Stimulated activated CD8-positive, alpha-beta memory T cell treated with anti-CD3 and anti-CD28 coated beads, Interleukin-7, amount 100 ng/mL, for 48 hours (primary cell): ENCODE measurements at regions not wholly inside any gene's neighbourhood (a gene's known extent, or its start where the extent isn't known, plus 50 kb on each side); places are given as distances from the start of the nearest gene placed in this dataset.

Experiments used
- DNase-seq, 2 donors: peaks; one replicate each; pipeline ENCODE4 v3.0.0-alpha.2; 2020; ENCODE audit warnings: low read depth in 1 of 2; ENCODE audit errors: extremely low read depth in 1 of 2

DNA sequence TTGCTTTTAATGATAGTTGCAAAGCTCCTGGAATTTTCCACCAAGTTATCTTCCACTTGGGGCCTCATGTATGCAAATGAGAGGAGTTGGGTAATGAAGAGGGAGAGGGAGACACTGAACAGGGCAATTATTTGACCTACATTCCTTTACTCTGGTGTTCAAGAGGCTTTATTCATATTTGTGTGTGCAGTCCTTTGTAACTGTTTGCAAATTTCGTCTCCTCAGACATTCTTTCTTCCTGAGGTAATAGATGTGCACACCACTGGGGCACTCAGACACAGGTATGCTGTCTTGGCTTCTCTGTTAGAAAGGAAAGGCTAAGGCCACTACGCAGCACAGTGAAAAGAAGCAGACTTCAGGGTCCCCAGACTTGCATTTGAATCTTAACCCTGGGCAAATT, 189.7 kb upstream of the IL12A start:
- no peak for DNase-seq

DNA sequence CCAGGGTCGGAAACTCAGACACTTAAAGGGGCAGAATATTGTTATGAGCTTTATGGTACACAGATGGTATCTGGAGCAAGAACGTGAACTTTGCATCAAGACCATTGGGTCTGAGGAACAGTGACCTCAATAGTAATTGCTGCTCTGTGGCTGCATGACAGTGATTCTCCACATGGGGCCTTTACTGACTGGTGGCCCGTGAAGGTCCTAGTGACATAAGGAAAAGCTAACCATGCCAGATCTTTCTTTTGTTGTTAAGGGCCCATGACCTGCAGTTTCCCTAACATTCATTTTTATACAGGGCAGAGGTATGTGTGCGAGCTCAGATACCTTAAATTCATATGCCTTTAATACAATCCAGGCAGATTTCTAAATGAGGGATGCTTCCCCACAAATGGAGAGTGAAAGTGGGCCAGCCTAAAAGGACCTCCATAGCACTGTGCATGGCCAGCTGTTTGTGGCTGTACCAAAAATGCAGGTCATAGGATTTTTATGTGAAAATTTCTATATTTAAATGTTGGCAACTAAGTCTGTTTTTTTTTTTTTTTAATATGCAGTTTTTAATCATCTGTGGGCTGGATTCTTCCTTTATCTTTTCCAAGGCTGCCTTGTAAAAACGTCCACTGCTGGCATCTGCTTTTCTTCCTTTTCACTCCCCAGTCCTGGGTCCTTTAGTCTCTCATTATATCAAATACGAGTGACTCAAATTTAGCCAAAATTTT, 188.0 kb upstream of the IL12A start:
- no peak for DNase-seq

DNA sequence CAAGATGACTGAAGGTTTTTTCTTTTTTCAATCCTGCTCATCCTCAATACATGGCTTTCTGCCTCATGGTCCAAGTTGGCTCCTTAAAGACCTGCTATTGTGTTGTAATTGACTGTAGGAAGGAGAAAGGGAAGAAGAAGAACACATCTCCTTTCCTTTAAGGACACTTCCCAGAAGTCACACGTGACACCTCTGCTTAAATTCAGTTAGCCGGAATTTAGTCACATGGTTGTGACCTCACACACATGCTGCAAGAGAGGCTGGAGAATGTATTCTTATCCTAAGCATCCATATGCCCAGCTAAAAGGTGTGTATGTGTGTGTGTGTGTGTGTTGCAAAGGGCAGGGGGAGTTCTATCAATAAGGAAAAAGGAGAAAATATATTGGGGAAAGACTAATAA, 185.8 kb upstream of the IL12A start:
- DNase-seq = no peak

DNA sequence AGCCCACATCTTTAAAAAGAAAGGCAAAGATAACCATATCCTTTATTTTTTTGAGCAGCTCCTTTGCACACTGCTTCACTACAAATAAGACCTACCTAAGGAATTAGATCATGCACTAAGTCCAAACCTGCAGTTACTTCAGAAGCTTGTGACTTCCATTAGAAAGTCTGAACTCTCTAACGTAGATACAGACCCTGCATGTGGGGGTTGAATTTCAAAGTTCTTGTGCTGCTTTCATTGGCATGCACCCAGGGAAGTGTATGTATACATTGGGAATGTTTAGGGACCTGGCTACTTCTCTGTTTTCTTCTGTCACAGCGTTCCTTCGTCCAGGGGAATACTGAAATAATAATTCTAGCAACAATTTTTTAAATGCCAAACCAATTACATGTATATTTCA, 185.2 kb upstream of the IL12A start:
- DNase-seq = no peak

DNA sequence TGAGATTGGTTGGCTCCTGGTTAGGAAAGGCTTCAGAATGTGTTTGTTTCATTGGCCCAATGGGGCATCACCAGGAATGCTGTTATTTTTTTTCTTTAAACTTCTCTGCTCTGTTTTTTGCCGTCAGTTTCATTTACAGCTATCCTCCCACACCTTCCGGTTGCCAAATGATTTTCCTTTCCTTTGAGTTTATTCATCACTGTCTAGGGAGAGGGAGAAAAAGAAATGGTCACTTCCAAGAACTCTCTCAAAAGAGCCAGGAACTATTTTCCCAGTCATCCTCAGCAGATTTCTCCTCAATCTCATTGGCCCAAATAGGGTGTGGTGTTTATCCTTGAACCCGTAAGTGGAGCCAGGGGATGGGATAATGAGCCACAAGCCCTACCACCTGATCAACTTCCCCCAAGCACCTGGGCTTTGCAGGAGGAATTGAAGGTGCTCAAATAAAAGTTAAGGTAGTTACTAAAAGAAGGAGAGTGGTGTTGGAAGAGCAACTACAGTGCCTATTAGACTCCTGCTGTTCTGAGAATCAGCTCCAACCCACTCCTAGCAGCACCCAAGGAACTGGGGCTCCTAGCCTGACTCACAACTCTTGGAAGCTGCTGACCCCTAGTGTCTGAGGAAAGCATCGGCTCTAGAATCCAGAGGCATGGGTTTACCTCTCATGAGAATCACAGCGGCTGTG, 183.8 kb upstream of the IL12A start:
- DNase-seq = peak in 1 of 2 donors; percentile 20

DNA sequence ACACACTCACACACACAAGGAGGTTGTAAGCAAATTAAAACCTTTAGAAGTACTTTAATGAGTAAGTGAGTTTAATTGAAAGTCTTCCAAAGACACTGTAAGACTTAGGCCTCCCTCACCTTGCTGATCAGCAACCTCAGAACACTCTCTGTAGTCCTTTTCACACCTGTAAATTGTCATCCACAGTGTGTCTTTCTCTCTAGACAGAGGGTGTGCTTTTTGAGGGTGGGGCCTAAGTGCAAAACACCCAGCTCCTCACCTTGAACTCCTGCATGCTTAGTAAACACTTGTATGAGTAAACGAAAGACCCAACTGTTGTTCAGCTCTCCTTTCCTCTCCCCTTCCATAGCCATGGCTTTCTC, 183.2 kb upstream of the IL12A start:
- no peak for DNase-seq

DNA sequence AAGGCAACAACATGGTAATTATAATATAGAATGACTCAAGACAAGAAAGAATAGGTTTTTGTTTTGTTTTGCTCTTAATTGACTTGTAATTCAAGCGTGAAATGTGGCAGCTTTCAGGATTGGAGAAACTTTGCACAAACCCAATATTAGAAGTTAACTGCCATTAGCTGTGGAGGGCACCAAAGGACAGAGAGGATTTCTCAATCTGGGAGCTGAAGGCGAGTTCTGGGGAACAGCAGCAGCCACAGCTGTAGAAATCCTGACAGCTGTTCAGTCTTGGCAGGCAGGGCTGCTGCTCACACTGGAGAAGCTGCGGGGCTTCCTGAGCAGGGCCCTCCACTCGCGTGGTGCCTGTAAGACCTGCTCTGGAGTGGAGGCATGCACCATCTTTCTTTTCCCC, 182.2 kb upstream of the IL12A start:
- no peak for DNase-seq

DNA sequence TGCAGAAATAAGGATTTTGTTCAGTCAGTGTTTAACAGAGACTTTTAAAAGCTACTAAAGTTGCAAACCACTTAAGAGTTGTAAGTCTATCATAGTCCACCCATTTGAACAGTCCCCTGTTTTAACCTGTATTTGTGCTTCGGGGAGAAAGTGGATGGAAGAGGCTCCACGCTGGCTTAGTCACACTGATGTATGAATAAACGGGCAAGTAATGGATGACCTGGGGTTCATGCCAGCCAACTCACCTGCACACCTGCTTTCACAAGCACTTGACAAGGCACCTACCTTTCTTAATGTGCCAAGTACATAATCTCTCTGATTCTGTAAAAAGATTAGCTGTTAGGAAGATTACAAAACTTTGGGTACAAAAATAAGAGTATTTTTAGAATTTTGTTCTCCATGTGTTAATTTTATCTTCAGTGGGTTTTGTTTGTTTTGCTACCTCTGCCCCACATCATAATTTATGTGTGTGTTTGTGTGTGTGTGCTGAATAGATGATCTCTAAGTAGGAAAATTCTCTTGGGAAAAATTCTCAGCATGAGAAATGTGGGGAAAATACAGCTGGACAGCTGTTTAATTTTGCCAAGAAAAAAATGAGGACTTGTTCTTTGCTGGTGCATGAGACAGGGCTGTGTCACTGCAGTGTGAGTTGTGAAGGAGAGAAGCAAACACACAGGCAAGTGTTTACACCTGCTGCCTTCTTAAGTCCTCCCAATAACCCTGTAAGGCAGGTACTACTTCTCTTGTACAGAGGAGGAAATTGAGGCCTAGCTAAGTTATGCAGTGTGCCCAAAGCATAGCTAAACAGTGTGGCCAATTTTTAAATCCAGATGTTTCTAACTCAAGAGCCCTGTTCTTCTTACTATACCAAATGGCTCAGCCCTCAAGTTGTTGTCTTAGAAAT, 181.2 kb upstream of the IL12A start:
- no peak for DNase-seq

DNA sequence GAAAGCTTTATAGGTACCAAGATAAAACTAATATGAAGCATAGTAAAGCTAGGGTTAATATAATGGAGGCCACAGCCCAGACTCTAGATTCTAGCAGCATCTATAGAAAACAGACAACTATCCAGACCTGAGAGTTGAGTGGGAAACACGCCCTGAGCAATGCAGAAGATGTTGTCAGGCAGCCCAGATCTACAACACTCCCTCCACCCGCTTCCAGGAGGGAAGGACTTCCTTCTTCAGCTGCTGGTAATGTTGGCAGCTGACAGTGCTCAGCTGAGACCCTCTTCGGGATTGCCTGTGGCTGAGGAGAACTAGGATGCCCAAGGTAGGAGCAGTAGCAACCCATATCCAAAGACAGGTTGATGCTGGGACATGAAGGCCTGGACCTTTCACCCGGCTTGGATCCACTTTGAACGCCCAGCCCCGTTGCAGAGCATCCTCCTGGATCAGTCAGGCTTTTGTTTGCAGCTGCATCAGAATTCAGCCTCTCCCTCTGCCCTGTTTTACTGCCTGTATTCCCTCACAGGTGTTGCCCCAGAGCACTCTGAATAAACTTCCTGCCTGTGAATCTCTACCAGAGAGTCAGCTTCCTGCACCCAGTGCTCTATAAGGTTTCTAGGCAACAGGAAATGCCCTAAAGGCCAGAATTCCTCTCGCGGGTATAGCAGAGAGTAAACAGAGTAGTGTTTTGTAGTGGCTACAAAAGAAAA, 174.7 kb upstream of the IL12A start:
- DNase-seq = no peak

DNA sequence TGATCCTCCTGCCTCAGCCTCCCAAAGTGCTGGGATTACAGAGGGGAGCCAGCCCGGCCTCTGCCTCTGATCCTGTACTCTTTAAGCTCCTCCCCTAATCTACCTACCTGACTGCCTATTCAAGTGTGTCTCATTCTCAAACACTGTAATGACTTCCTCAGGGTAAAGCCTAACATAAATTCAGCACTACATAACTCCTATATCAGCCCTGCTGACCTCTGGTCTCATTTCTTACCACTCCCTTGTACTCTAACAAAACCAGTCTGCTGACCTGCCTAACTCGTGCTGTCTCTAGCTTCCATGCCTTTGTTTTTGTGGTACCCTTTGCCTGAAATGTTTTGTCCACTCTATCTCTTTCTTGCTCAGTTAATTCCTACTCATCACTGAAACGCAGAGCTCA, 172.1 kb upstream of the IL12A start:
- no peak for DNase-seq

DNA sequence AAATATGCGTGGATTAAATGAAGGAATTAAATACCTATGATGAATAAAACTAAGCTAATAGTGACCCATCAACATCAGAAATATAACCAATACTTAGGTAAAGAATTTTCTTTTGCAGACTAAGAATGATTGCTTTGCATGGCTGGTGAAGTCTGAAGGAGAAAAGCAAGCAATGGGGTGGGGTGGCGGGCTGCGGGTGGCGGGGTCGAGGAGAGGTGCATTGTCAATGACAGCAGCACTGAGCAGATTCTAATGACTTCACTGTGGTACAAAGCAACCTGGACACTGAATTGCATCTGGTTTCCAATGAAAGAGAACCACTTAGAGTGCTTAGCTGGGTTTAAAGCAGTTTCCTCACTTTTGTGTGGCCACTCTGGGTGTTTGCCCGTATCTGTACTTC, 171.5 kb upstream of the IL12A start:
- DNase-seq = no peak

DNA sequence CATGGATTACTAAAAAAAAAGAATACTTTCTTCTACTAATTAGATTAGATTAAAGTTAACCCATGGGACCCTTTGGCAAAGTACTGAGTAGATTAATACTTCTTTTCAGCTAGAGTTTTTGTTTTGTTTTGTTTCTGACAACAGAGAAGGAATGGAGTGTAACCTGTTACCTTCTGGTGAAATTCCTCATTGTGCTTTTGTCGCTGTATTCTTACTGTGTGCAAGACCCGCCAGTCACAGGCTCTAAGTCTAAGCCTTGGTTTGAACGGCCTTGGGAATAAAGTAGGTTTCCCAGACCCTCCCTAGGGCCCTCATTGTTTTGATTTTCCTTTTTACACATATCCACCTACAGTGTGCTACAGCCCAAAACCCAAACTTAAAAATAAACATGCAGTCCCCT, 171.1 kb upstream of the IL12A start:
- DNase-seq = no peak

DNA sequence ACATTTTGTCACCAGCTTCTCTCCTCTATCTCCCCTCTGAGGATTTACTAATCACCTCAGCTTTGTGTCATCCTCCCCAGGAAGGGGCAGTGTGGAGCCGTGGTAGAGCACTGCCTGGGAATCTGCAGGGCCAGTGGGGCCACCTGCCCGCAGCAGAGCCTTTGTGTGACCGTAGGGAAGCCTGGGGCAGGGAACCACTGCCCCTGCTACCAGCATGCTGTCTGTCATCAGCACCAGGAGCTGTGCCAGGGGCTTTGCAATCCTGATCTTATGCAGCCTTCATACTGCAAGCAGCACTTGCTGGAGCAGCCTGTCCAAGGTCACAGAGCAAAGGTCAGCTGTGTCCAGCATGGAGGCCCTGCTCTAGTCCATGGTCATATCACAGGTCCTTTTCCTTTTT, 170.2 kb upstream of the IL12A start:
- DNase-seq = no peak

DNA sequence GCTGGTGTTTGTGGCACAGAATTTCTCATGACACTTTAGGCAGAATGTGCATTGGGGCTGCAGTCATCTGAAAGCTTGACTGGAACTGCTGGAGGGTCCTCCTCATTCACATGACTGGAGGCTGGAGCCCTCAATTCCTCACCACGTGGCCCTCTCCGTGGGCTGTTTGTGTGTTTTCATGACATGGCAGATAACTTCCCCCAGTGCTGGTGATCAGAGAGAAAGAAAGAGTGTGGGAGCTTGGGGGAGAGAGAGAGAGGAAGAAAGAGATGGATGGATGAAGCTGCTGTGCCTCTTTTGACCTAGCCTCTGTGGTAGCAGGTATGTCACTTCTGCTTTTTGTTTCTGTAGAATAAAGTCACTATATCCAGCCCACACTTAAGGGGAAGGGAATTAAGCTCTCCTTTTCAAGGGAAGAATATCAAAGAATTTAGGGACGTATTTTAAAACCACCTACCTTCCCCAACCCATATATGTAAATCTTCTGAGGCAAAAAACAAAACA, 169.6 kb upstream of the IL12A start:
- no peak for DNase-seq

DNA sequence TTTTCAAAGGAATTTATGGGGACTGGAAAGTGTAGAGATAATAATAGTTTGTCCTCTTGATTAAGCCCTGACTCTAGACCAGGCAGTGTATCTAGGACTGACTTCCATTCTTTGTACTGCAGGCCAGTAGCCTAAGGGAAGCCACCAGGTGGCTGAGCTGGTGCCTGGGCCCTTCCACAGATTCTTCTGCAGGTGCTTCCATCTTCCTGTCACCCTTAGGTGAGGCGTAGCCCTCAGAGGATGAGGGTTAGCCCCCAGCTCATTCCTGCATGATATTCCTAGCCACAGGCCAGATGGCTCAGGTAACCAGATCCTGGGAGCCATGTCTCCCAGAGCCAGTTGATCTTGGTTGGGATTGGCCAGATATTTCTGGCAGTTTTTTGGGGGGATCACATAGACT, 169.0 kb upstream of the IL12A start:
- no peak for DNase-seq

DNA sequence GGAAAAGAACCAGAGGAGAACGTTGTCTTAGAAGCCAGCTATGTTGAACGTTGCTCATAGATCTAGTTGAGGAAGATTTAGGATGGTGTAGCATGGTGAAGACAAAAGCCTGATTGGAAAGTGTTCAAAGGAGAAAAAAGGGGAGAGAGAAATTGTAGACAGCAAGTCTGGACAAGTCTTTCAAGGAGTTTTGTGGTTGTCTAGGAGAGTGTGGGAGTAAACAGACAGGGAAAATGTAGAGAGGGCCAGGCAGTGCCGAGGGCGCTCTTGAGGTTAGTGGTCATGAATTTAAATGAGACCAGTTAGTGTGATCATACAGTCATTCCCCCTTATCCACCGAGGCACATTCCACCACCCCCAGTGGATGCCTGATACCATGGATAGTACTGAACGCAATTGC, 167.5 kb upstream of the IL12A start:
- no peak for DNase-seq

DNA sequence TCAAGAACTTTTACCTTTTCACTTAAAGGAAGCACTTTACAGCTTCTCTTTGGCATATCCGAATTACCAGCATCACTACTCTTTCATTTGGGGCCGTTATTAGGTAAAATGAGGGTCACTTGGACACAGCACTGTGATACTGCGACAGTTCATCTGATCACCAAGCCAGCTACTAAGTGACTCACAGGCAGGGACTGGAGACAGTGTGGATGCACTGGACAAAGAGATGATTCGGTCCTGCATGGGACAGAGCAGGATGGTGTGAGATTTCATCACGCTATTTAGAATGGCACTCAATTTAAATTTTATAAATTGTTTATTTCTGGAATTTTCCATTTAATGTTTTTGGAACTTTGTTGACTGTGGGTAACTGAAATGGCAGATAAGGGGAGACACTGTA, 166.9 kb upstream of the IL12A start:
- no peak for DNase-seq

DNA sequence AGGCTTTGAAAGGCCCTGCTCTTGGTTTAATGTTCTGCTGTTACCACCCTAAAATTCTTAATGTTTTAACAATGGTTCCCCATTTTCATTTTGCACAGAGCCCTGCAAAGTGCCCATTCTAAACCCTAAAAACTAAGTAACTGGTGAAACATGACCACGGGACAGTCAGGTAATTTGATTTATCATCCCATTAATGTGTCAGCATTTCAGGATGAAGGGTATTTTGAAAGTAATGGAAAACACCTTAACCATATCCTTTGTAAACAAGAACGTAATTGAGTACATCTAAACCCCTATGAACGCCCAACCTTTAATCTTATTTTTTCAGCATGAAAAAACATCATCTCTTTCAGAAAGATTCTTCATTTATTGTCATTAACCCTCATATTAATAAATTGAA, 164.9 kb upstream of the IL12A start:
- DNase-seq = no peak

DNA sequence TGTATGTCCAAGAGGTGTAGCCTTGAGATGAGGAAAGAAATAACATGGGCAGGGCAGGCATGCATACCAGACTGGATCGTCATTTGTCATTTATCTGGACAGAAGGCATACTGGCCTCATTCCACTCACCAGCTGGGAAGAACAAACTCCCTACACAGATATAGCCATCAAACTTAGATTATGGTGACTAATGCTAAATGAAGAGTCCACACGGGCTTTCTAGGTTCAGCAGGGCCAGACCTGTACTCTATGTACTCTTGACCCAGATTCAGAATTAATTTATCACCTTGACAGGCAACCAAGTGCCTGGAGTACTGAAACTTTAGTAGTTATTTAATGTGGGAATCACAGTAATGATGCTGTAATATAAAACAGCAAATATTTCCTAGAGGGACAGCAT, 164.3 kb upstream of the IL12A start:
- no peak for DNase-seq

DNA sequence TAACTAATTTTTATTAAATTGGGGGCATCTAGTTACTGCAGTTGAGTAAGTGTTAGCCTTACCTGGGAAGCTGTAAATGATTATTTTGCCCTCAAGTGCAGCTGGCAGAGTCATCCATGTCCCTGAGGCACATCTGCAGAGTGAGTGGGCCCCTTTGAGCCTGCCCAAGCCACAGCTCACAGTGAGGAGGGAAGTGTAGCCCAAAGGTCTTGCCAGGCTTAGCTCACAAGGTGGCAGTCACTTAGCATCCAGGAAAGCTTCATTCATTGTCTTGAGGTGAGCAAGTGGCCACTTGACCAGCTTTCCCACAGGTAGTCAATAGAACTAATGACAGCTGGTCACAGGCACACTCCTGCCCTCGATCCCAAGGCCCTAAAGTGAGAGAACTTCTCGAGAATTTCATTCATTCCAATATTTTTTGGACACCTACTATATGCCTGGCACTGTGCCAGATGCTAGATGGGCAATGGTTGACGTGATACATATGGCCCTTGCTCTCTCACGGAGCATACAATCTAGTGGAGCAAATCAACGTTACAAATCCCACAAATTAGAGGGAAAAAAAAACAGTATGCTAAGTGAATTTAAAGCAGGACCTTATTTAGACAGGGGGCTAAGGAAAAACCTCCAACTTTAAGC, 163.3 kb upstream of the IL12A start:
- no peak for DNase-seq

DNA sequence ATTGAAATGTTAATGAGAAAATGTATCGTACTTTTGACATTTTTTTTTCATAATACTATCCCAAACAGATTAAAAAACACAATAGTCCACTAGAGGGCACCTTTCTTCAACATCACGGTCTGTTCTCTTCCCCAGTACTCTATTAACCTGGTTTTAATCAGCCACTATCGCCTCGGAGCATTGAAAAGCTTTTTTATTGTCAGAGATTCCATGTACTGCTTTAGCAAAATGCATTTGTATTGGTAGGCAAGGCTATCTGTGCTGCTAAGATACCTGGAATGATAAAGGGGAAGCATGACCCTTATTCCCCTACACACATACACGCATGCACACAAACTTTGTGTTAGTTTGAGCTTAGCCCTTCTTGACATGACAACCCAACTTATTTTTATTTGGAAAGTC, 160.1 kb upstream of the IL12A start:
- DNase-seq = no peak
